SH-SY5Y (cell line): ENCODE measurements at regions not wholly inside any gene's neighbourhood (a gene's known extent, or its start where the extent isn't known, plus 50 kb on each side); places are given as distances from the start of the nearest gene placed in this dataset.

Experiments
- GATA2 ChIP-seq: IDR thresholded peaks from 2 replicates; pipeline ENCODE4 v1.6.1; 2011; ENCODE audit warnings: mild to moderate bottlenecking, low read depth, low read length
- GATA3 ChIP-seq: IDR thresholded peaks from 2 replicates; pipeline ENCODE4 v1.6.1; 2011; ENCODE audit warnings: low read depth, mild to moderate bottlenecking, low read length, moderate library complexity

GRCh38 chr2:234812851-234813250, 139.0 kb upstream of the SH3BP4 start:
- TF ChIP-seq GATA3 (no peak), GATA2 (no peak)
